ENCODE measurements at regions not wholly inside any gene's neighbourhood (a gene's known extent, or its start where the extent isn't known, plus 50 kb on each side); places are given as distances from the start of the nearest gene placed in this dataset.

DNA sequence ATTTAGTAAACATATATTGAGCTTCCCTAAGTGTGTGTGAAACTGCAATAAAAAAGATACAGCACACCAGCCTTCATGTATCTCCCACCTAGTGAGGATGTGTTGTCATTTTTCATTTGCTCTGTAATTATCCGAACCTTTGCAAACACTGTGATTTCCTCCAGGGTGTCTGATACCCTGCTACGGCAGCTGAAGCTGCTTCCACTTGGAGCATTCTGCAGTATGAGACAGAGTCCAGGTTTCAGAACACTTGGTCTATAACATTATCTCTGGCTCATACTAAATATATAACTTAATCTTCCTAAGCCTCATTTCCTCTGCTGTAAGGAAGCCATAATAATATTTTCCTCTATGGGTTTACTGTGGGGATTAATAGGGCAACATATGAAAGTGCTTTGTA lies 1338.1 kb upstream of the SLC10A2 start:
- Histone ChIP-seq H3K9me3 (ENCODE audit: severe bottlenecking) (no peaks in the 10 kb centered on the region), H3K4me3 (ENCODE audit: severe bottlenecking) (no peak overlapping the region), H3K27ac (ENCODE audit: poor library complexity, severe bottlenecking) (no peak overlapping the region), H3K4me1 (ENCODE audit: insufficient read depth, poor library complexity, severe bottlenecking) (no peaks in the 10 kb centered on the region), H3K36me3 (ENCODE audit: low read depth) (no peaks in the 10 kb centered on the region), H3K27me3 (ENCODE audit: insufficient read depth, poor library complexity, severe bottlenecking) (no peaks in the 10 kb centered on the region)
- no peak for DNase-seq (ENCODE audit: low spot score)
- no peak for ATAC-seq (ENCODE audit: low read depth)
- TF ChIP-seq, protein P1, sequence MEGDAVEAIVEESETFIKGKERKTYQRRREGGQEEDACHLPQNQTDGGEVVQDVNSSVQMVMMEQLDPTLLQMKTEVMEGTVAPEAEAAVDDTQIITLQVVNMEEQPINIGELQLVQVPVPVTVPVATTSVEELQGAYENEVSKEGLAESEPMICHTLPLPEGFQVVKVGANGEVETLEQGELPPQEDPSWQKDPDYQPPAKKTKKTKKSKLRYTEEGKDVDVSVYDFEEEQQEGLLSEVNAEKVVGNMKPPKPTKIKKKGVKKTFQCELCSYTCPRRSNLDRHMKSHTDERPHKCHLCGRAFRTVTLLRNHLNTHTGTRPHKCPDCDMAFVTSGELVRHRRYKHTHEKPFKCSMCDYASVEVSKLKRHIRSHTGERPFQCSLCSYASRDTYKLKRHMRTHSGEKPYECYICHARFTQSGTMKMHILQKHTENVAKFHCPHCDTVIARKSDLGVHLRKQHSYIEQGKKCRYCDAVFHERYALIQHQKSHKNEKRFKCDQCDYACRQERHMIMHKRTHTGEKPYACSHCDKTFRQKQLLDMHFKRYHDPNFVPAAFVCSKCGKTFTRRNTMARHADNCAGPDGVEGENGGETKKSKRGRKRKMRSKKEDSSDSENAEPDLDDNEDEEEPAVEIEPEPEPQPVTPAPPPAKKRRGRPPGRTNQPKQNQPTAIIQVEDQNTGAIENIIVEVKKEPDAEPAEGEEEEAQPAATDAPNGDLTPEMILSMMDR (IDR thresholded peaks at IDR 0.05; ENCODE audit: poor library complexity, severe bottlenecking): no peak

DNA sequence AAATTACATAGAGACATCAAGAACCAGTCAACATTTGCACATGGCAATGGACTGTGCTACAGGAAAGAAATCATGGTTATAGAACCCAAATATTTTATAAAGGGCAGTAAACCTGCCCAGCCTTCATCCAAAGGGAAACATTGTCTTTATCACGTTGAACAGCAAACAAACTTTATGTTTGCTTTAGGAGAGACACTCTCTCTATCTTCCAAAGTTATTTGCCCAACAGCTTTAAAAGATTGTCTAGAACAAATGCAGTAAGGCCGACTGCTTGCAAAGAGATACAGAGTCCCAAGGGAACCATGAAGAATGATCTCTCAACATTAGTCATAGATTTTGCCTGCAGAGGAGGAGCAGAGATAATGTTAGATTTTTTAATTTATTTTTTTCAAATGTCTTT lies 1323.5 kb upstream of the SLC10A2 start:
- Histone ChIP-seq H3K27me3 (ENCODE audit: insufficient read depth, poor library complexity, severe bottlenecking) (no peaks in the 10 kb centered on the region), H3K36me3 (ENCODE audit: low read depth) (no peaks in the 10 kb centered on the region), H3K27ac (ENCODE audit: poor library complexity, severe bottlenecking) (no peak overlapping the region), H3K4me1 (ENCODE audit: insufficient read depth, poor library complexity, severe bottlenecking) (peaks cover 16% of the 10 kb centered on the region), H3K9me3 (ENCODE audit: severe bottlenecking) (no peaks in the 10 kb centered on the region), H3K4me3 (ENCODE audit: severe bottlenecking) (no peak overlapping the region)
- TF ChIP-seq, protein P1 (IDR thresholded peaks at IDR 0.05; ENCODE audit: poor library complexity, severe bottlenecking): no peak
- DNase-seq (ENCODE audit: low spot score) (no peak), ATAC-seq (ENCODE audit: low read depth) (no peak)

DNA sequence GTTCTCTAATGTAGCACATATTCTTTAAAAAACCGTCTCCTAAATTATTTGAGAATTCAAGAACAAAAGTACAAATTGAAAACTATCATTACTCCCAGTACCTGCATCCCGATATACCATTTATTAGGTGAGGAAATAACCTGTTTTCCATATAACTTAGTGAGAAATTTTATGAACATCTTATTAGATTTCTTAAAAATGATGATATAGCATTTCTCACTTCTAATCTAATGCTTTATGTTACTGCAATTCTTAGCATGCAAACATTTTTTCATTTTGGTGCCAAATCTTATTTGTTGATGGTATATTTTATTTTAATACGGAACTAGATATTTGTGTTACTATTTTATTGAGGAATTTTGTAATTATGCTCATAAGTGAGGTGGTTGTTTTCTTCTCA lies 1321.3 kb upstream of the SLC10A2 start:
- TF ChIP-seq, protein P1 (IDR thresholded peaks at IDR 0.05; ENCODE audit: poor library complexity, severe bottlenecking): no peak
- Histone ChIP-seq H3K27ac (ENCODE audit: poor library complexity, severe bottlenecking) (no peak overlapping the region), H3K36me3 (ENCODE audit: low read depth) (no peaks in the 10 kb centered on the region), H3K9me3 (ENCODE audit: severe bottlenecking) (no peaks in the 10 kb centered on the region), H3K4me1 (ENCODE audit: insufficient read depth, poor library complexity, severe bottlenecking) (peaks cover 28% of the 10 kb centered on the region), H3K4me3 (ENCODE audit: severe bottlenecking) (no peak overlapping the region), H3K27me3 (ENCODE audit: insufficient read depth, poor library complexity, severe bottlenecking) (no peaks in the 10 kb centered on the region)
- DNase-seq (ENCODE audit: low spot score): no peak
- no peak for ATAC-seq (ENCODE audit: low read depth)

DNA sequence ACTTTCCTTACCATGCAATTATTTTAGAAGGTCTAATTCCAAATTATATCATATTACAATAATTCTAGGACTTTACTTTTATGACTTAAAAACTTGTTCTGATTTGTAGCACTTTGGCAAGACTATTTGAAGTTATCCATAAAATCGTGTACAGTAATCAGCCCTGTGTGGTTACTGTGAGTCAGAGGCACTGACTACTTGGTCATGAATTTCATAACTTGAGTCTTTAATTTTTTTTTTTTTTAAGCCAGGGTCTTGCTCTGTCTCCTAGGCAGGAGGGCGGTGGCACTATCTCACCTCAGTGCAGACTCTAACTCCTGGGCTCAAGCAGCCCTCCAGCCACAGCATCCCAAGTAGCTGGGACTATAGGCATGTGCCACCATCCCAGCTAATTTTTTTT lies 1319.2 kb upstream of the SLC10A2 start:
- Histone ChIP-seq H3K4me1 (ENCODE audit: insufficient read depth, poor library complexity, severe bottlenecking) (peaks cover 28% of the 10 kb centered on the region), H3K9me3 (ENCODE audit: severe bottlenecking) (no peaks in the 10 kb centered on the region), H3K4me3 (ENCODE audit: severe bottlenecking) (no peak overlapping the region), H3K27me3 (ENCODE audit: insufficient read depth, poor library complexity, severe bottlenecking) (no peaks in the 10 kb centered on the region), H3K36me3 (ENCODE audit: low read depth) (no peaks in the 10 kb centered on the region), H3K27ac (ENCODE audit: poor library complexity, severe bottlenecking) (peak overlapping the region; percentile 80)
- DNase-seq (ENCODE audit: low spot score) (peak; percentile 60), ATAC-seq (ENCODE audit: low read depth) (peak; percentile 95)
- TF ChIP-seq, protein P1 (IDR thresholded peaks at IDR 0.05; ENCODE audit: poor library complexity, severe bottlenecking): no peak

DNA sequence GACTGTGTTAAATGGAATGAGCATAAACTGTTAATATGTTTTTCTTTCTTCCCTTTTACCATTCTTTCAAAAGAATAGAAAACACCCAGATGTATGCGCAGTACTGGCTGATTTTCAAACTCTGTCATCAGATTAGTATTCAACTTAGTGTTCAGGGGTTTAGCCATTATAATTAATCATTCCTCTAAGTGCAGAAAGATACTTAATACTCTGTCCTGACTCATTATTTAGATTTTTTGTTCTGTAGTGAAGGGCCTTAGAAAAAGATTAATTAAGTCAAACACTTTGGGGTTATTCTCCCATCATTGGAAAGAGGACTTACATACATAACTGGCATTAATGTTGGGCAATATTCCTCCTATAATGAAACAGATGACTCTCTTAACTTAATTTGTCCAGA lies 1316.7 kb upstream of the SLC10A2 start:
- Histone ChIP-seq H3K9me3 (ENCODE audit: severe bottlenecking) (no peaks in the 10 kb centered on the region), H3K4me1 (ENCODE audit: insufficient read depth, poor library complexity, severe bottlenecking) (peaks cover 28% of the 10 kb centered on the region), H3K27ac (ENCODE audit: poor library complexity, severe bottlenecking) (no peak overlapping the region), H3K27me3 (ENCODE audit: insufficient read depth, poor library complexity, severe bottlenecking) (no peaks in the 10 kb centered on the region), H3K4me3 (ENCODE audit: severe bottlenecking) (no peak overlapping the region), H3K36me3 (ENCODE audit: low read depth) (no peaks in the 10 kb centered on the region)
- ATAC-seq (ENCODE audit: low read depth) (no peak), DNase-seq (ENCODE audit: low spot score) (no peak)
- TF ChIP-seq, protein P1 (IDR thresholded peaks at IDR 0.05; ENCODE audit: poor library complexity, severe bottlenecking): no peak

All from RWPE2 (cell line).